ENCODE measurements at regions not wholly inside any gene's neighbourhood (a gene's known extent, or its start where the extent isn't known, plus 50 kb on each side); places are given as distances from the start of the nearest gene placed in this dataset.

DNA sequence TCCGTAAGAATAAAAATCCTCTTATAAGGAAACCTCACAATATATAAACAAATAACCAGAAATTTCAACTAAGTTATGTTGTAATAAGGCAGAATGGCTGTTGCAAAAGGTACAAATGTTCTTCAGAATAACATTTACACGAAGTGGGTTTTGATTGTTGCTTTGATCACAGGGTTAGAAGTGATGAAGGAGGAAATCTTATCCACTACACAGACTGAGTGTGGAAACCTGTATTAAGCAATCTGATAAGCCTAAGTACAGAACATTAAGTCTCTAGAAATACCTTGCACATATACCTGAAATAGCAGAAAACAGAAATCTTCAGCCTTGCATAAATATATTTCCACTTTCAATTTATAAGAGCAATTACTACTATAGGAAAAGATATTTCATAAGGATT is 251.9 kb downstream of the ETV1 start:
- Histone ChIP-seq H3K27ac (ENCODE audit: low read depth in 1 of 2, low read length in 2 of 2) (no peak overlapping the region), H3K27me3 (ENCODE audit: control insufficient read depth in 4 of 4, insufficient read depth in 4 of 4, low read length in 3 of 4) (peaks cover 0 to 3% (median 0%) of the 10 kb centered on the region in 4 donors), H3K36me3 (ENCODE audit: control insufficient read depth in 4 of 4, insufficient read depth in 3 of 4, low read depth in 1 of 4, low read length in 3 of 4) (no peaks in the 10 kb centered on the region), H3K4me3 (ENCODE audit: low read depth in 1 of 3, low read length in 3 of 3) (no peak overlapping the region), H3K9ac (ENCODE audit: low read depth in 1 of 2, low read length in 2 of 2) (no peak overlapping the region), H3K4me1 (ENCODE audit: control insufficient read depth in 4 of 4, insufficient read depth in 4 of 4, low read length in 3 of 4) (no peaks in the 10 kb centered on the region), H3K9me3 (ENCODE audit: control insufficient read depth in 4 of 4, low read length in 3 of 4) (no peaks in the 10 kb centered on the region)
- TF ChIP-seq HNF4G (IDR thresholded peaks at IDR 0.05) (no peak), JUND (IDR thresholded peaks at IDR 0.05) (no peak), RXRA (IDR thresholded peaks at IDR 0.05) (no peak), FOXA1 (IDR thresholded peaks at IDR 0.05) (no peak), ATF3 (IDR thresholded peaks at IDR 0.05) (no peak)
- TF ChIP-seq, protein P1, sequence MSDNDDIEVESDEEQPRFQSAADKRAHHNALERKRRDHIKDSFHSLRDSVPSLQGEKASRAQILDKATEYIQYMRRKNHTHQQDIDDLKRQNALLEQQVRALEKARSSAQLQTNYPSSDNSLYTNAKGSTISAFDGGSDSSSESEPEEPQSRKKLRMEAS (IDR thresholded peaks at IDR 0.05), result no peak
- no peak for DNase-seq (ENCODE audit: low spot score)
- WGBS, result 71% methylated on average over 2 of the region's 2 CpGs

DNA sequence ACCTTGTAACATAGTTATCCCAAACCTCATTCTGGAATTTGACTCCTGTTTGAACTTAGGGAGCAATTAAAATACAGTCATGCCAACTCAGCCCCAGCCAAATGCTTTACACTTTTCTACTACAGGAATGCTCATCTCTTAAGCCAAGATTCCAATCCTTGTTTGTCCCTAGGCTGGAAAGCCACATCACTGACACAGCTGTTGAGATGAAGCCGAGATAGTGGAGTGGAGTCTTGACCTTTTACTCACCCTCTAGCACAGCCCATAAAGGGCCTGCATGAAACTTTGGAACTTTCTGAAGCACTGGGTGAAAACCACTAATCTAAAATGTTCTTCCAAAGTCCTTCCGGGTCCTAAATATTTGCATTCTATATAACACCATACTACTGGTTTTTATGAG is 247.3 kb downstream of the ETV1 start:
- TF ChIP-seq JUND (IDR thresholded peaks at IDR 0.05) (no peak), CTCF (IDR thresholded peaks at IDR 0.05; ENCODE audit: low read depth, low read length, missing input control) (no peak), RXRA (IDR thresholded peaks at IDR 0.05) (no peak), FOXA1 (IDR thresholded peaks at IDR 0.05) (no peak), ZBTB33 (IDR thresholded peaks at IDR 0.05) (no peak), HNF4G (IDR thresholded peaks at IDR 0.05) (no peak), ATF3 (IDR thresholded peaks at IDR 0.05) (no peak), HNF4A (conservative IDR thresholded peaks at IDR 0.05) (no peak), GABPA (IDR thresholded peaks at IDR 0.05 in 1 of 2, conservative IDR thresholded peaks at IDR 0.05 in 1 of 2) (no peak)
- TF ChIP-seq, protein P2, sequence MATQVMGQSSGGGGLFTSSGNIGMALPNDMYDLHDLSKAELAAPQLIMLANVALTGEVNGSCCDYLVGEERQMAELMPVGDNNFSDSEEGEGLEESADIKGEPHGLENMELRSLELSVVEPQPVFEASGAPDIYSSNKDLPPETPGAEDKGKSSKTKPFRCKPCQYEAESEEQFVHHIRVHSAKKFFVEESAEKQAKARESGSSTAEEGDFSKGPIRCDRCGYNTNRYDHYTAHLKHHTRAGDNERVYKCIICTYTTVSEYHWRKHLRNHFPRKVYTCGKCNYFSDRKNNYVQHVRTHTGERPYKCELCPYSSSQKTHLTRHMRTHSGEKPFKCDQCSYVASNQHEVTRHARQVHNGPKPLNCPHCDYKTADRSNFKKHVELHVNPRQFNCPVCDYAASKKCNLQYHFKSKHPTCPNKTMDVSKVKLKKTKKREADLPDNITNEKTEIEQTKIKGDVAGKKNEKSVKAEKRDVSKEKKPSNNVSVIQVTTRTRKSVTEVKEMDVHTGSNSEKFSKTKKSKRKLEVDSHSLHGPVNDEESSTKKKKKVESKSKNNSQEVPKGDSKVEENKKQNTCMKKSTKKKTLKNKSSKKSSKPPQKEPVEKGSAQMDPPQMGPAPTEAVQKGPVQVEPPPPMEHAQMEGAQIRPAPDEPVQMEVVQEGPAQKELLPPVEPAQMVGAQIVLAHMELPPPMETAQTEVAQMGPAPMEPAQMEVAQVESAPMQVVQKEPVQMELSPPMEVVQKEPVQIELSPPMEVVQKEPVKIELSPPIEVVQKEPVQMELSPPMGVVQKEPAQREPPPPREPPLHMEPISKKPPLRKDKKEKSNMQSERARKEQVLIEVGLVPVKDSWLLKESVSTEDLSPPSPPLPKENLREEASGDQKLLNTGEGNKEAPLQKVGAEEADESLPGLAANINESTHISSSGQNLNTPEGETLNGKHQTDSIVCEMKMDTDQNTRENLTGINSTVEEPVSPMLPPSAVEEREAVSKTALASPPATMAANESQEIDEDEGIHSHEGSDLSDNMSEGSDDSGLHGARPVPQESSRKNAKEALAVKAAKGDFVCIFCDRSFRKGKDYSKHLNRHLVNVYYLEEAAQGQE (IDR thresholded peaks at IDR 0.05), result no peak
- no peak overlapping the region for H3K27ac ChIP-seq (ENCODE audit: low read depth in 1 of 2, low read length in 2 of 2)
- no peak overlapping the region for H3K4me3 ChIP-seq (ENCODE audit: low read depth in 1 of 3, low read length in 3 of 3)
- 68% methylated on average over 2 of the region's 2 CpGs for WGBS
- H3K4me1 ChIP-seq (ENCODE audit: control insufficient read depth in 4 of 4, insufficient read depth in 4 of 4, low read length in 3 of 4), result no peaks in the 10 kb centered on the region
- H3K36me3 ChIP-seq (ENCODE audit: control insufficient read depth in 4 of 4, insufficient read depth in 3 of 4, low read depth in 1 of 4, low read length in 3 of 4), result no peaks in the 10 kb centered on the region
- peaks cover 0 to 3% (median 0%) of the 10 kb centered on the region in 4 donors for H3K27me3 ChIP-seq (ENCODE audit: control insufficient read depth in 4 of 4, insufficient read depth in 4 of 4, low read length in 3 of 4)
- no peaks in the 10 kb centered on the region for H3K9me3 ChIP-seq (ENCODE audit: control insufficient read depth in 4 of 4, low read length in 3 of 4)
- DNase-seq (ENCODE audit: low spot score), result no peak
- no peak overlapping the region for H3K9ac ChIP-seq (ENCODE audit: low read depth in 1 of 2, low read length in 2 of 2)

Measured in liver (tissue), 8 donors.